ENCODE measurements at regions not wholly inside any gene's neighbourhood (a gene's known extent, or its start where the extent isn't known, plus 50 kb on each side); places are given as distances from the start of the nearest gene placed in this dataset.

DNA sequence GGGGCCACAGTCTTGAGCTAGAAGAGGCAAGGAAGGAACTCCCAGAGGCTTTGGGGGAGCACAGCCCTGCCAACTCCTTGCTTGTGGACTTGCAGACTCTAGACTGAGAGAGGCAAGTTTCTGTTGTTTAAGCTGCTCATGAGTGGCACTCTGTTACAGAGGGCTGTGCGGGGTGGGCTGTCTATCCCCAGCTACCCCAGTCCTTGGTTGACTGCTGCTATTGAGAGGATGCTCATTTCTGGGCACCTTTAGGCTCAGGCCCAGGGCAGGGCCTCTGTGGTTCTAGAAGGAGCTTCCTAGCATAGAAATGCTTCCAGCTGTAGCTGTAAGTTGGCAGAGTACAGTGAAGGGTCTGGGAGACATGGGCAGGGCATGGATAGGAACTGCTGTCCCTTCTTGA lies 151.3 kb upstream of the GGTLC1 start:
- TF ChIP-seq, protein P1, sequence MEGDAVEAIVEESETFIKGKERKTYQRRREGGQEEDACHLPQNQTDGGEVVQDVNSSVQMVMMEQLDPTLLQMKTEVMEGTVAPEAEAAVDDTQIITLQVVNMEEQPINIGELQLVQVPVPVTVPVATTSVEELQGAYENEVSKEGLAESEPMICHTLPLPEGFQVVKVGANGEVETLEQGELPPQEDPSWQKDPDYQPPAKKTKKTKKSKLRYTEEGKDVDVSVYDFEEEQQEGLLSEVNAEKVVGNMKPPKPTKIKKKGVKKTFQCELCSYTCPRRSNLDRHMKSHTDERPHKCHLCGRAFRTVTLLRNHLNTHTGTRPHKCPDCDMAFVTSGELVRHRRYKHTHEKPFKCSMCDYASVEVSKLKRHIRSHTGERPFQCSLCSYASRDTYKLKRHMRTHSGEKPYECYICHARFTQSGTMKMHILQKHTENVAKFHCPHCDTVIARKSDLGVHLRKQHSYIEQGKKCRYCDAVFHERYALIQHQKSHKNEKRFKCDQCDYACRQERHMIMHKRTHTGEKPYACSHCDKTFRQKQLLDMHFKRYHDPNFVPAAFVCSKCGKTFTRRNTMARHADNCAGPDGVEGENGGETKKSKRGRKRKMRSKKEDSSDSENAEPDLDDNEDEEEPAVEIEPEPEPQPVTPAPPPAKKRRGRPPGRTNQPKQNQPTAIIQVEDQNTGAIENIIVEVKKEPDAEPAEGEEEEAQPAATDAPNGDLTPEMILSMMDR (IDR thresholded peaks at IDR 0.05 in 2 of 3, conservative IDR thresholded peaks at IDR 0.05 in 1 of 3; ENCODE audit: insufficient read depth in 2 of 3, low read depth in 1 of 3, low read length in 3 of 3): no peak
- TF ChIP-seq ZNF324 (CRISPR knock-in tag; IDR thresholded peaks at IDR 0.05) (no peak), ZNF408 (CRISPR knock-in tag; IDR thresholded peaks at IDR 0.05; ENCODE audit: low read depth) (no peak), NCOA2 (IDR thresholded peaks at IDR 0.05; ENCODE audit: partially characterized antibody in 2 of 2) (no peak), NR4A1 (CRISPR knock-in tag; IDR thresholded peaks at IDR 0.05) (no peak), NR4A1 (tag; IDR thresholded peaks at IDR 0.05) (no peak), ZNF583 (CRISPR knock-in tag; IDR thresholded peaks at IDR 0.05) (no peak), HNRNPK (IDR thresholded peaks at IDR 0.05; ENCODE audit: low read depth, low read length, poor library complexity, severe bottlenecking) (no peak), SRSF7 (optimal IDR thresholded peaks at IDR 0.05; ENCODE audit: low read depth, low read length) (no peak), SMAD3 (CRISPR knock-in tag; conservative IDR thresholded peaks at IDR 0.05) (no peak), CBFA2T3 (IDR thresholded peaks at IDR 0.05) (no peak), YY1 (IDR thresholded peaks at IDR 0.05; ENCODE audit: borderline replicate concordance in 1 of 3, control insufficient read depth in 1 of 3, extremely low read depth in 1 of 3, insufficient read depth in 3 of 3, insufficient read length in 1 of 3, insufficient replicate concordance in 2 of 3, low read depth in 1 of 3, low read length in 2 of 3) (no peak), BRF1 (IDR thresholded peaks at IDR 0.05; ENCODE audit: borderline replicate concordance, extremely low read depth, insufficient read length) (no peak), KLF1 (tag; IDR thresholded peaks at IDR 0.05) (no peak)
- TF ChIP-seq, protein P2, sequence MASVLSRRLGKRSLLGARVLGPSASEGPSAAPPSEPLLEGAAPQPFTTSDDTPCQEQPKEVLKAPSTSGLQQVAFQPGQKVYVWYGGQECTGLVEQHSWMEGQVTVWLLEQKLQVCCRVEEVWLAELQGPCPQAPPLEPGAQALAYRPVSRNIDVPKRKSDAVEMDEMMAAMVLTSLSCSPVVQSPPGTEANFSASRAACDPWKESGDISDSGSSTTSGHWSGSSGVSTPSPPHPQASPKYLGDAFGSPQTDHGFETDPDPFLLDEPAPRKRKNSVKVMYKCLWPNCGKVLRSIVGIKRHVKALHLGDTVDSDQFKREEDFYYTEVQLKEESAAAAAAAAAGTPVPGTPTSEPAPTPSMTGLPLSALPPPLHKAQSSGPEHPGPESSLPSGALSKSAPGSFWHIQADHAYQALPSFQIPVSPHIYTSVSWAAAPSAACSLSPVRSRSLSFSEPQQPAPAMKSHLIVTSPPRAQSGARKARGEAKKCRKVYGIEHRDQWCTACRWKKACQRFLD (CRISPR knock-in tag; IDR thresholded peaks at IDR 0.05): no peak
- TF ChIP-seq, protein P3, sequence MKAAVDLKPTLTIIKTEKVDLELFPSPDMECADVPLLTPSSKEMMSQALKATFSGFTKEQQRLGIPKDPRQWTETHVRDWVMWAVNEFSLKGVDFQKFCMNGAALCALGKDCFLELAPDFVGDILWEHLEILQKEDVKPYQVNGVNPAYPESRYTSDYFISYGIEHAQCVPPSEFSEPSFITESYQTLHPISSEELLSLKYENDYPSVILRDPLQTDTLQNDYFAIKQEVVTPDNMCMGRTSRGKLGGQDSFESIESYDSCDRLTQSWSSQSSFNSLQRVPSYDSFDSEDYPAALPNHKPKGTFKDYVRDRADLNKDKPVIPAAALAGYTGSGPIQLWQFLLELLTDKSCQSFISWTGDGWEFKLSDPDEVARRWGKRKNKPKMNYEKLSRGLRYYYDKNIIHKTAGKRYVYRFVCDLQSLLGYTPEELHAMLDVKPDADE (conservative IDR thresholded peaks at IDR 0.05; ENCODE audit: control insufficient read depth, low read depth, low read length): no peak
- Histone ChIP-seq H3K27ac (ENCODE audit: extremely low read depth, low read depth, low read length) (no peak overlapping the region), H3K27me3 (ENCODE audit: control insufficient read depth in 2 of 2, insufficient read depth in 2 of 2, low read length in 2 of 2) (0 out of 5 replicates have a peak, but pooled peaks cover 0 to under 1% of the 10 kb centered on the region in 2 experiments), H3K9ac (ENCODE audit: insufficient read depth in 1 of 2, low read depth in 2 of 2, low read length in 2 of 2) (no peak overlapping the region), H4K20me1 (replicated peaks; ENCODE audit: control insufficient read depth, insufficient read depth, low read length) (no peaks in the 10 kb centered on the region), H3K4me2 (ENCODE audit: insufficient read depth, low read length) (no peak overlapping the region), H3K36me3 (ENCODE audit: control insufficient read depth, insufficient read depth, low read length) (no peaks in the 10 kb centered on the region), H3K4me1 (replicated peaks in 1 of 2; ENCODE audit: control insufficient read depth in 2 of 2, insufficient read depth in 2 of 2, low read length in 2 of 2) (no peaks in the 10 kb centered on the region), H2AFZ (ENCODE audit: low read depth, low read length) (no peak overlapping the region), H3K9me1 (ENCODE audit: control insufficient read depth, insufficient read depth, low read length) (no peaks in the 10 kb centered on the region), H3K9me3 (replicated peaks; ENCODE audit: control insufficient read depth, insufficient read depth, low read depth, low read length) (no peaks in the 10 kb centered on the region), H3K4me3 (no peak overlapping the region), H3K79me2 (ENCODE audit: control insufficient read depth, insufficient read depth, low read length) (no peaks in the 10 kb centered on the region)
- POLR2A ChIA-PET: no interaction called here
- BruUV-seq (replicated peaks): no TSS peak
- WGBS (ENCODE audit: insufficient coverage, low coverage, missing lambda C conversion rate): 0% methylated on average over 1 of the region's 1 CpG
- FAIRE-seq (no peak), DNase-seq (ENCODE audit: extremely low read depth in 1 of 4, low spot score in 3 of 4) (no peak), ATAC-seq (no peak)
- CTCF ChIA-PET (ENCODE audit: low intra/inter-chr PET ratio): no interaction called here
- in situ Hi-C loops (cut with MboI): no loop called here
- intact Hi-C loops (cut with micrococcal nuclease): no loop called here

Measured in K562 (cell line).